ENCODE measurements at regions not wholly inside any gene's neighbourhood (a gene's known extent, or its start where the extent isn't known, plus 50 kb on each side); places are given as distances from the start of the nearest gene placed in this dataset.
"Not testable (repeated sequence)": the region's sequence is repeated elsewhere in the genome, so short reads cannot be mapped to it uniquely, and the experiment has no call there.

GRCh38 chr14:105659255-105659654, 132.9 kb downstream of the TMEM121 start:
- TF ChIP-seq JUN (IDR thresholded peaks at IDR 0.05; ENCODE audit: borderline replicate concordance, insufficient read depth, insufficient read length, low read depth); POLR2AphosphoS5 (IDR thresholded peaks at IDR 0.05; ENCODE audit: insufficient read depth, low read depth, low read length): not testable (repeated sequence)

Measured in endothelial cell of umbilical vein (primary cell).